AG04450 (cell line): ENCODE measurements at regions not wholly inside any gene's neighbourhood (a gene's known extent, or its start where the extent isn't known, plus 50 kb on each side); places are given as distances from the start of the nearest gene placed in this dataset.
"Not testable (repeated sequence)": the region's sequence is repeated elsewhere in the genome, so short reads cannot be mapped to it uniquely, and the experiment has no call there.

Experiments
- CTCF ChIA-PET: fragments of 300-600, 350-600 bp; formaldehyde crosslinking; extraction: SDS; loops from one replicate; lab custom pipeline; 2022; ENCODE audit warnings: antibody characterized with exemption, inconsistent platforms; lab: Charles Lee
- POLR2A ChIA-PET: fragments of 350-600 bp; formaldehyde crosslinking; extraction: SDS; loops from one replicate; lab custom pipeline; 2021; ENCODE audit warnings: antibody characterized with exemption, inconsistent platforms; lab: Yijun Ruan, JAX
- DNase-seq: peaks from one replicate; pipeline ENCODE4 v3.0.0-alpha.2; 2011; ENCODE audit warnings: low read depth, low spot score
- H3K27ac ChIP-seq: one replicate; pipeline ENCODE4 v1.5.1; 2012; ENCODE audit warnings: low read depth, low read length, control low read depth
- H3K27me3 ChIP-seq: one replicate; pipeline ENCODE4 v1.6.0; 2012; ENCODE audit warnings: low read length; ENCODE audit not compliant: control insufficient read depth, insufficient read depth
- H3K4me3 ChIP-seq: 2 replicates; pipeline ENCODE4 v1.5.1; 2011; ENCODE audit warnings: mild to moderate bottlenecking, low read depth, low read length, control low read depth
- H3K9me3 ChIP-seq: 2 replicates; pipeline ENCODE4 v1.5.1; 2012; ENCODE audit warnings: low read length; ENCODE audit not compliant: control insufficient read depth, insufficient read depth
- TF ChIP-seq, protein P1 (sequence below): IDR thresholded peaks from 2 replicates; pipeline ENCODE4 v1.5.1; 2011; ENCODE audit warnings: low read depth, low read length, control low read depth, inconsistent platforms

DNA sequence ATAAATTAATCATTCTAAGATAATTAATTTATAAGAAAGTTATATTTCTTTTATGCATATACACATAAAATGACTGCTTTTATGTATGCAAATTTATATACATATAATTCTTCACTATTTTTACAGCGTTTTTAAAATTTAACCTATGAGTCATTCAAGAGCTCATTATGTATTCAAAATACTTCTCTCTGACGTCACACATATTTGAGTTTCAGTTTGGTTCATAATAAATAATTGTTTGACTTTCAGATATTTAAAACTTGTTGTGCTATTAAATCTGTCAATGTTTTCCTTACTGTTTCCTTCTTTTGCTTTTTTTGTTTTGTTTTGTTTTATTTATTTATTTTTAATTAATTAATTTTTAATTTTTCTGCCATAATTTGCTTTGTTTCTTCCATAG, 467.5 kb upstream of the ADGRB3 start:
- ChIA-PET POLR2A (no interaction called here), CTCF (no interaction called here)
- DNase-seq, result no peak
- Histone ChIP-seq H3K9me3 (no peaks in the 10 kb centered on the region), H3K4me3 (no peak overlapping the region), H3K27ac (no peak overlapping the region), H3K27me3 (no peaks in the 10 kb centered on the region)
- TF ChIP-seq, protein P1, sequence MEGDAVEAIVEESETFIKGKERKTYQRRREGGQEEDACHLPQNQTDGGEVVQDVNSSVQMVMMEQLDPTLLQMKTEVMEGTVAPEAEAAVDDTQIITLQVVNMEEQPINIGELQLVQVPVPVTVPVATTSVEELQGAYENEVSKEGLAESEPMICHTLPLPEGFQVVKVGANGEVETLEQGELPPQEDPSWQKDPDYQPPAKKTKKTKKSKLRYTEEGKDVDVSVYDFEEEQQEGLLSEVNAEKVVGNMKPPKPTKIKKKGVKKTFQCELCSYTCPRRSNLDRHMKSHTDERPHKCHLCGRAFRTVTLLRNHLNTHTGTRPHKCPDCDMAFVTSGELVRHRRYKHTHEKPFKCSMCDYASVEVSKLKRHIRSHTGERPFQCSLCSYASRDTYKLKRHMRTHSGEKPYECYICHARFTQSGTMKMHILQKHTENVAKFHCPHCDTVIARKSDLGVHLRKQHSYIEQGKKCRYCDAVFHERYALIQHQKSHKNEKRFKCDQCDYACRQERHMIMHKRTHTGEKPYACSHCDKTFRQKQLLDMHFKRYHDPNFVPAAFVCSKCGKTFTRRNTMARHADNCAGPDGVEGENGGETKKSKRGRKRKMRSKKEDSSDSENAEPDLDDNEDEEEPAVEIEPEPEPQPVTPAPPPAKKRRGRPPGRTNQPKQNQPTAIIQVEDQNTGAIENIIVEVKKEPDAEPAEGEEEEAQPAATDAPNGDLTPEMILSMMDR, result no peak

DNA sequence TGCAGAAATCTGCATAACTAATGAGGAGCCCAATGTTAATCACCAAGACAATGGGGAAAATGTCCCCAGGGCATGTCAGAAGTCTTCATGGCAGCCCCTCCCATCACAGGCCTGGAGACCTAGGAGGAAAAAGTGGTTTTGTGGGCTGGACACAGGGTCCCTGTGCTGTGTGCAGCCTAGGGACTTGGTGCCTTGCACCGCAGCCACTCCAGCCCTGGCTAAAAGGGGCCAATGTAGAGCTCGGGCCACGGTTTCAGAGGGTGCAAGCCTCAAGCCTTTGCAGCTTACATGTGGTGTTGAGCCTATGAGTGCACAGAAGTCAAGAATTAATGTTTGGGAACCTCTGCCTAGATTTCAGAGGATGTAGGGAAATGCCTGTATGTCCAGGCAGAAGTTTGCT, 474.3 kb upstream of the ADGRB3 start:
- H3K9me3 ChIP-seq, POLR2A ChIA-PET, DNase-seq, H3K27me3 ChIP-seq, H3K27ac ChIP-seq, H3K4me3 ChIP-seq, CTCF ChIA-PET: not testable (repeated sequence)

- TF ChIP-seq, protein P1, result no peak
- Histone ChIP-seq H3K27me3 (no peaks in the 10 kb centered on the region), H3K9me3 (peaks cover 7% of the 10 kb centered on the region), H3K4me3 (no peak overlapping the region), H3K27ac (no peak overlapping the region)
- ChIA-PET POLR2A (no interaction called here), CTCF (no interaction called here)
- DNase-seq, result no peak
These were observed 474.7 kb upstream of the ADGRB3 start for GRCh38 chr6:68160348-68160747.

DNA sequence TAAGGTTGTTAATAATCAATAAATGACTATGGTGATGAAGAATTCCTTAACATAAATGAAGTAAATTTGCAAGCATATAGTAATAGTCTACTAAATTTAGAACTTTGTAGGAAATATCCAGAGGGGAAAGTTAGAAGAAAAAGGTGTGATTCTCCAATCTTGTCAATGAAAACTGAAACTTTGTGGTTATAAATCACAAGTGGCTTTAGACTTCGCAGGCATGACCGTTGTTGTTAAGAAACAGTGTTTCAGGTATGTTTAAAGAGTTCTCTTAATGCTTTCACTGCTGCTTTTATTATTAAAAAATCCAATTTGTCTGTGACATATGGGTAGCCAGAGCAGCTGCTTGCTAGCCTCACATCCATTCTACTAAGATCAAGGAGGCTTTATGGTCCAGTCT, 475.6 kb upstream of the ADGRB3 start:
- no peak overlapping the region for H3K4me3 ChIP-seq
- TF ChIP-seq, protein P1, result no peak
- POLR2A ChIA-PET, result no interaction called here
- no peaks in the 10 kb centered on the region for H3K27me3 ChIP-seq
- no peak overlapping the region for H3K27ac ChIP-seq
- H3K9me3 ChIP-seq, result peaks cover 7% of the 10 kb centered on the region
- CTCF ChIA-PET, result no interaction called here
- DNase-seq, result no peak

- CTCF ChIA-PET, result no interaction called here
- DNase-seq, result no peak
- Histone ChIP-seq H3K27ac (no peak overlapping the region), H3K4me3 (no peak overlapping the region), H3K9me3 (peaks cover 7% of the 10 kb centered on the region), H3K27me3 (no peaks in the 10 kb centered on the region)
- TF ChIP-seq, protein P1, result no peak
- POLR2A ChIA-PET, result no interaction called here
These were observed 476.8 kb upstream of the ADGRB3 start for GRCh38 chr6:68158256-68158655.

DNA sequence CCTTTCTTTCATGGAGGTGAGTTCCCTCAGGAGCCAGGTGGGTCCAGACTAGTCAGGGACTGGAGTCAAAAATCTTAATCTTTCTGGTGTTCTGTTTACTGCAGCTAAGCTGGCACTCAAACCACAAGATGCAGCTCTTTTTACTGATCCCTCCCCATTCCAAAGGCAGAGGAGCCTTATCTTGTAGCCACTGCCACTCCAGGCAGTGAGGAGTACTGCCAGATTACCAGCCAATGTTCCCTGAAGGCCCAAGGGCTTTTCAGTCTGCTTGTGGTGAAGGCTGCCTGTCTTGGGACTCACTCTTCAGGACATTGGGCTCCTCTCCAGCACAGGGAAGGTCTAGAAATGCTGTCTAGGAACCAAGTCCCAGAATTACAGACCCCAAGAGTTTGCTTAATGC, 490.4 kb upstream of the ADGRB3 start:
- Histone ChIP-seq H3K27ac (no peak overlapping the region), H3K27me3 (no peaks in the 10 kb centered on the region), H3K9me3 (peaks cover 10% of the 10 kb centered on the region; the same call in 1 of the 2 replicates), H3K4me3 (no peak overlapping the region)
- CTCF ChIA-PET, result no interaction called here
- TF ChIP-seq, protein P1, result no peak
- DNase-seq, result no peak
- POLR2A ChIA-PET, result no interaction called here
